Kidney (tissue), 13 donors: ENCODE measurements at regions not wholly inside any gene's neighbourhood (a gene's known extent, or its start where the extent isn't known, plus 50 kb on each side); places are given as distances from the start of the nearest gene placed in this dataset.

Experiments used
- DNase-seq, 5 donors: peaks; one replicate each; pipeline ENCODE4 v3.0.0-alpha.2; 2013 to 2020
- FAIRE-seq: peaks from 2 replicates; lab custom pipeline; 2012; peaks lifted over from hg19 to GRCh38; lab: Jason Lieb, UNC
- H3K27ac ChIP-seq, 2 donors: one replicate each; pipeline ENCODE4 v1.7.0; 2013; ENCODE audit warnings: low read depth in 2 of 2, low read length in 2 of 2, inconsistent platforms in 1 of 2
- H3K27me3 ChIP-seq: one replicate; pipeline ENCODE4 v1.7.1; 2013; ENCODE audit warnings: low read length, inconsistent platforms; ENCODE audit not compliant: control insufficient read depth, insufficient read depth
- H3K36me3 ChIP-seq, 3 donors: one replicate each; pipeline versions ENCODE4 v1.7.0 to v1.7.1; 2013; ENCODE audit warnings: low read length in 3 of 3, control low read depth in 1 of 3, inconsistent platforms in 1 of 3; ENCODE audit not compliant: insufficient read depth in 3 of 3, control insufficient read depth in 2 of 3
- H3K4me1 ChIP-seq, 3 donors: one replicate each; pipeline versions ENCODE4 v1.7.0 to v1.7.1; 2013; ENCODE audit warnings: low read length in 3 of 3, inconsistent platforms in 1 of 3, low read depth in 1 of 3; ENCODE audit not compliant: control insufficient read depth in 2 of 3, insufficient read depth in 2 of 3
- H3K4me3 ChIP-seq, 3 donors: one replicate each; pipeline versions ENCODE4 v1.7.0 to v1.8.1; 2013; ENCODE audit warnings: low read length in 3 of 3, control low read depth in 1 of 3, inconsistent platforms in 1 of 3
- H3K9ac ChIP-seq, 3 donors: one replicate each; pipeline versions ENCODE4 v1.7.0 to v1.7.1; 2013; ENCODE audit warnings: low read length in 3 of 3, control low read depth in 1 of 3, inconsistent platforms in 1 of 3
- H3K9me3 ChIP-seq, 3 donors: one replicate each; pipeline versions ENCODE4 v1.7.0 to v1.7.1; 2013; ENCODE audit warnings: low read length in 3 of 3, control low read depth in 1 of 3, inconsistent platforms in 1 of 3; ENCODE audit not compliant: control insufficient read depth in 2 of 3, insufficient read depth in 1 of 3
- CTCF ChIP-seq: IDR thresholded peaks from 3 replicates; pipeline ENCODE4 v1.5.1; 2012; ENCODE audit warnings: mild to moderate bottlenecking, moderate library complexity, borderline replicate concordance; ENCODE audit not compliant: insufficient read depth; ENCODE audit errors: extremely low read depth
- intact Hi-C: fragments of 100-400 bp; cut with DNase I; formaldehyde crosslinking; loops from one replicate; pipeline ENCODE4 v1.11.1; 2022
- donor health status: control.
- donor health status: control.
- donor health status: control.
- donor health status: control.
- donor health status: control.
- donor health status: DM: yes; HTN: yes; CAD: no.
- donor health status: Normal renal cell carcinoma (clear cell type).

- no peak overlapping the region for H3K9ac ChIP-seq
- H3K4me3 ChIP-seq, result no peak overlapping the region
- FAIRE-seq (no peak), DNase-seq (no peak)
- H3K36me3 ChIP-seq, result no peaks in the 10 kb centered on the region
- H3K27ac ChIP-seq, result no peak overlapping the region
- no peak for TF ChIP-seq CTCF
- H3K27me3 ChIP-seq, result no peaks in the 10 kb centered on the region
- no peaks in the 10 kb centered on the region for H3K4me1 ChIP-seq
- intact Hi-C loops, result no loop called here
- H3K9me3 ChIP-seq, result no peaks in the 10 kb centered on the region
Measured at GRCh38 chr17:20924306-20924705, 118.5 kb downstream of the USP22 start.

- Histone ChIP-seq H3K27me3 (no peaks in the 10 kb centered on the region), H3K4me1 (no peaks in the 10 kb centered on the region), H3K27ac (no peak overlapping the region), H3K4me3 (no peak overlapping the region), H3K36me3 (no peaks in the 10 kb centered on the region), H3K9ac (no peak overlapping the region), H3K9me3 (no peaks in the 10 kb centered on the region)
- FAIRE-seq (peak; percentile 82), DNase-seq (no peak)
- no peak for TF ChIP-seq CTCF
- intact Hi-C loops, result no loop called here
Measured at GRCh38 chr17:20925091-20925490, 117.7 kb downstream of the USP22 start.

GRCh38 chr17:20925954-20926353 lies 116.9 kb downstream of the USP22 start:
- TF ChIP-seq CTCF, result no peak
- intact Hi-C loops, result no loop called here
- Histone ChIP-seq H3K27ac (no peak overlapping the region), H3K9ac (no peak overlapping the region), H3K4me3 (no peak overlapping the region), H3K27me3 (no peaks in the 10 kb centered on the region), H3K36me3 (no peaks in the 10 kb centered on the region), H3K9me3 (no peaks in the 10 kb centered on the region), H3K4me1 (no peaks in the 10 kb centered on the region)
- no peak for FAIRE-seq
- no peak for DNase-seq

- FAIRE-seq (no peak), DNase-seq (no peak)
- Histone ChIP-seq H3K4me3 (no peak overlapping the region), H3K27me3 (no peaks in the 10 kb centered on the region), H3K9ac (no peak overlapping the region), H3K4me1 (no peaks in the 10 kb centered on the region), H3K27ac (no peak overlapping the region), H3K9me3 (no peaks in the 10 kb centered on the region), H3K36me3 (no peaks in the 10 kb centered on the region)
- TF ChIP-seq CTCF, result no peak
- intact Hi-C loops, result no loop called here
Measured at GRCh38 chr17:20926532-20926931, 116.3 kb downstream of the USP22 start.
